HG03558 (cell line): ENCODE measurements at regions not wholly inside any gene's neighbourhood (a gene's known extent, or its start where the extent isn't known, plus 50 kb on each side); places are given as distances from the start of the nearest gene placed in this dataset.
"Not testable (repeated sequence)": the region's sequence is repeated elsewhere in the genome, so short reads cannot be mapped to it uniquely, and the experiment has no call there.

Experiments
- ATAC-seq: cut with Tn5 transposase; IDR thresholded peaks from one replicate; pipeline ENCODE4 v1.9.1; 2021; ENCODE audit warnings: moderate number of reproducible peaks; ENCODE audit not compliant: unreplicated experiment; ENCODE audit errors: extremely low read depth

GRCh38 chr10:121310151-121310711, 288.0 kb downstream of the FGFR2 start:
- ATAC-seq, result no peak

DNA sequence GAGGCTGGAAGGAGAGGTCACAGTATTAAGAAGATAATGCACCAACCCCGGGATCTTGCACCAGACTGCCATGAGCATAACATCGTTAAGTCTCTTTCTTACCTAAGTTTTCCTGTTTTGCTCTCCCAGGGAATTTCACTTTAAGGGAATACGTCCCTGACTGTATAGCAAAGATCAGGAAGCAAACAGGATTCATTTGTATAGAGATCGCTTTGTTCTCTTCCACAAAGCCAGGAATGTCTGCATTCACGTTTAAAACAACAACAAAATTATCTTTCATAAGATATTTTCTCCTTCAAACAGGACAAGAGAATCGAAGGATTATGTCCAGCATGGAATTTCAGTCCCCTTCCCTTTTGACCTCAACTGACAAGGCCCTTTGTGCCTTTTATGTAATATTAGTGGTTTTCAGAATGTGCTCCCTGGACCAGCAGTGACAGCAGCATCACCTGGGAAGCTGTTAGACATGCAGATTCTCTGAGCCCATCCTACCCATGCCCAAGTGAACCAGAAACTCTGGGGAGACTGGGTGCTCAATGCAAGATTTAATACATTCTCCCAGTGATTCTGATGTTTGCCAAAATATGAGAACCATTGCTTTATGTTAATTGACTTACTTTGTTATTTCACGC, 286.3 kb downstream of the FGFR2 start:
- ATAC-seq, result no peak

- no peak for ATAC-seq
These were observed 285.7 kb downstream of the FGFR2 start for GRCh38 chr10:121312587-121312986.

GRCh38 chr10:121313119-121313875, 284.9 kb downstream of the FGFR2 start:
- no peak for ATAC-seq

DNA sequence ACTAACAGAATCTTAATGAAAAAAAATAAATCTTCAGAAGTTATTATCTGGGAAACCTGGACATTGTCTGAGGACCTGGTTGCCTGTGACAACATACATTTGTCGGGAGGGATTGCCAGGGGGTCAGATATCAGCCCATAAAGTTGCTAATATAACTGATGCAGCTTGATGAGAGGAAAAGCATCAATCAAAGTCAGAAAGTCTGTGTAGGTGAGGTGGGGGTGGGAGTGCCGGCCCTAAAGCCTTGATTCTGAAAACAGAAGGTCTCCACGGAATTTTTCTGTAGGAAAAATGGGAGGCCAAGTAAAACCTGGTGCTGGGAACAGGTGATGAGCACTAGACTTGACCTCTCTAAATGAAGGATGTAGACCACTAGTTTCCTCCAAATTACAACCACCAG, 281.8 kb downstream of the FGFR2 start:
- no peak for ATAC-seq

- ATAC-seq, result no peak
These were observed 280.9 kb downstream of the FGFR2 start for GRCh38 chr10:121317374-121317773.

- no peak for ATAC-seq
These were observed 276.2 kb downstream of the FGFR2 start for GRCh38 chr10:121322046-121322445.

DNA sequence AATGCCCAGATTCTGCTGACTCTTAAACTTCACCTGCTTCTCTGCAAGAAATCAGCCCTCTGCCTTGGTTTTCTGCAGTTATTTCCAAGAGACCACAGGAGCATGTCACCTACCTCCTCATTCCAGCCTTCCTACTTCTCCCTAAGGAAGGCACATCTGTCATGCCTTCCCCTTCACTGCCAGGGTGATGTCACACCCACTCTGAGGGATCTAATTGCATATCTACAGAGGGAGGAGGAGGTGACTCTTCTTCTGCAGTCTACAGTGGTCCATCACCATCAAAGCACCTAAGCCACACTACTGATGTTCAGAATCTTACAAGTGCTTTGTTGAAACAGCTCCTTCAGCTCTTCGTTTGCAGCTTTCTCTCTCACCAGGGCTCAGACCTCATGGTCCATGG, 275.5 kb downstream of the FGFR2 start:
- ATAC-seq, result no peak

- ATAC-seq, result no peak
These were observed 274.8 kb downstream of the FGFR2 start for GRCh38 chr10:121323443-121323842.

DNA sequence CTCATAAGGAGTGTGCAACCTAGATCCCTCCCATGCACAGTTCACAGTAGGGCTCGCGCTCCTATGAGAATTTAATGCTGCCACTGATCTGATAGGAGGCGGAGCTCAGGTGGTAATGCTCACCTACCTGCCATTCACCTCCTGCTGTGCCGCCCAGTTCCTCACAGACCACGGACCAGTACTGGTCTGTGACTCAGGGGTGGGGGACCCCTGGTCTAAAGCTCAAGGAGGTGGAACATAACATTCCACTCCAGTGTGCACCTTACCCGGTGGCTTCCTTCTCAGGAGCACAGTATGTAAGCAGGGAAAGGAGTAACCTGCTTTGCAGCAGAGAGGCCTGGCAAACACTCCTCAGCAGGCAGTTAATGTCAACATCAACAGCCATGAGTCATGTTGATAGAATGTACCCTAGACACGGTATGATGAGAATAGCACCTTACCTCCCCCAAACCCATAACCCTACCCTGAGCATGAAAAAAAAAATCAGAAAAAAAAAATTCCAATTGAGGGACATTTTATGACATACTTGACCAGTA, 273.5 kb downstream of the FGFR2 start:
- no peak for ATAC-seq

DNA sequence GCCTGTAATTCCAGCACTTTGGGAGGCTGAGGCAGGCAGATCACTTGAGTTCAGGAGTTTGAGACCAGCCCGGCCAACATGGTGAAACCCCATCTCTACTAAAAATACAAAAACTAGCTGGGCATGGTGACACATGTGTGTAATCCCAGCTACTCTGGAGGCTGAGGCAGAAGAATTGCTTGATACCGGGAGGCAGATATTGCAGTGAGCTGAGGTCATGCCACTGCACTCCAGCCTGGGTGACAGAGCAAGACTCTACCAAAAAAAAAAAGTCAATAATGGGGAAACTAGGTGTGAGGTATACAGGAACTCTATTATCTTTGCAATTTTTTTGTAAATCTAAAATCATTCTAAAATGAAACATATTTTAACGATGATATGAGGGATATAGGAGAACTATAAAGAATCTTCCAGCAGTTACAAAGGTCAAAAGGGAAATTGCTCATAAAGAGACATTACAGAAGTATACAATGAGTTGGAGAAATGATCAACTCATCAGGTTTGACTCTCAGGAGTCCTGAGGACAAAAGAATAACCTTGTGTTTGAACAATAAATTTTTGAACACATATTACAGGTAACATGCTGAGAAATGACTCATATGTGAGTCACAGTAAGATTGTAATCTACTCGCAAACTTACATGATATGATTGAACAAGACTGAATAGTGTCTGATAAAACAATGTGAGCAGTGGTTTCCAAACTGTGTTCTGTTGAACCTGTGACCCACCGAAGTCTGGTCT, 272.6 kb downstream of the FGFR2 start:
- ATAC-seq, result no peak

- ATAC-seq, result no peak
These were observed 271.3 kb downstream of the FGFR2 start for GRCh38 chr10:121326905-121327304.

GRCh38 chr10:121327727-121328126, 270.5 kb downstream of the FGFR2 start:
- ATAC-seq, result no peak

DNA sequence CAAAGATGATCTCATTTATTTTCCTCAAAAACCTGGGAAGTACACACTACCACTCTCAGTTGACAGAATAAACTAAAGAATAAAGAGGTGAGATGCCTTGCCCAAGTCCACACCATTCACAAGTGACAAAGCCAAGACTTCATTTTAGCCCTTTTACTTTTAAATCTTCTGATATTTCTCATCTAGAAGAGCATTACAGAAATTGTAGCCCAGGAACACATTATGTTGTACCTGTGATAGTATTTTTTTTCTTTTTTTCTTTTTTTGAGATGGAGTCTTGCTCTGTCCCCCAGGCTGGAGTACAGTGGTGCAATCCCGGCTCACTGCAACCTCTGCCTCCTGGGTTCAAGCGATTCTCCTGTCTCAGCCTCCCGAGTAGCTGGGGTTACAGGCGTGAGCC, 268.6 kb downstream of the FGFR2 start:
- ATAC-seq, result not testable (repeated sequence)

DNA sequence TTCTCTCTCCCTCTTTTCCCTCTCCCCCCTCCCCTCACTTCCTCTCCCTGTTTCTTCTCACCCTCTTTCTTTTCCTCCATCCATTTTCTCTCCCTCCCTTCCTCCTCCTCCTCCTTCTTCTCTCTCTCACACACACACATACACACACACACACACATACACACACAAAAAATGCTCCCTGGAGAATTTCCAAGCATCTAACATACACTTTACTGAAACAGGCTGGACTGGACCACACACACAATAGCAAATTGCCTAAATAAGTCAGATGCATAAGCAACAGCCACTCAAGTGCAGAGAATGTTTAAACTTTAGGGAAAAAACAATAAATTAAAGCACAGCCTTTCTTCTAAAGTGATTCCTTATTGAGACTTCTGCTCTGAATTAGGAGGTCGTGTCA, 267.7 kb downstream of the FGFR2 start:
- no peak for ATAC-seq

DNA sequence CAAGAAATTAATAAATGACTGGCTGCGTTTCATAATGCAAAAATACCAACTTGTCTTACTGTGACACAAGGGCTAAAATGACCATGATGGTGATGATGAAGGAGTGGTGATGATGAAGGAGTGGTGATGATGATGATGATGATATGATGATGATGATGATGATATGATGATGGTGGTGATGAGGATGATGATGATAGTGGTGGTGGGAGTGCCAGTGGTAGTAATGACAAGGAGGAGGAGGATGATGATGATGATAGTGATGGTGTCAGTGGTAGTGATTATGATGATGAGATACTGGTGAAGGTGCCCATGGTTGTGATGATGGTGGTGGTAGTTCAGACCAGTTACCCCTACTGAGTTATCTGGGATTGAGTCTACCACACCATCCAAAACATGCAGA, 265.9 kb downstream of the FGFR2 start:
- no peak for ATAC-seq

- no peak for ATAC-seq
These were observed 265.1 kb downstream of the FGFR2 start for GRCh38 chr10:121332829-121333765.

DNA sequence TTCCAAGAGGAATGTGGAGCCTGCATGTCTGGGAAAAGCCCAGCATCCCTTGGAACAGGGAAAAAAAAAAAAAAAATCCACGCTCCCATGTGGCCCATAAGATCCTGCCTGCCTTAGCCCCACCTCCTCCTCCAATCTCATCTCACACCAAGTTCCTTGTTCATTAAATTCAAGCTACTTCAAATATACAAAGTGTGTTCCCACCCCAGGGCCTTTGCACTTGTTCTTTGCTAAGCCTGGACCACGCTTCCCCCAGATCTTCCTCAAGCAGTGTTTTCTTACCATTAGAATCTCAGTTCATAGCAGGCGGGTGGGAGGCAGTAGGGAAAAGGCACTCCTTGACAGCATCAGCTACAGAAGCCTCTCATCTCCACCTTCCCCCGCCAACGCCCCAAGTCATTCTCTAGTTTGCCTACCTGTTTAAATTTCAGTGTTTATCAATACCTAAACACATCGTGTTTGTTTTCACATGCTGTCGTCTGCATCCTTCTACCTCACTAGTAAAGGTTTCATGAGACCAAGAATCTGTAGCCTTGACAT, 262.8 kb downstream of the FGFR2 start:
- no peak for ATAC-seq

DNA sequence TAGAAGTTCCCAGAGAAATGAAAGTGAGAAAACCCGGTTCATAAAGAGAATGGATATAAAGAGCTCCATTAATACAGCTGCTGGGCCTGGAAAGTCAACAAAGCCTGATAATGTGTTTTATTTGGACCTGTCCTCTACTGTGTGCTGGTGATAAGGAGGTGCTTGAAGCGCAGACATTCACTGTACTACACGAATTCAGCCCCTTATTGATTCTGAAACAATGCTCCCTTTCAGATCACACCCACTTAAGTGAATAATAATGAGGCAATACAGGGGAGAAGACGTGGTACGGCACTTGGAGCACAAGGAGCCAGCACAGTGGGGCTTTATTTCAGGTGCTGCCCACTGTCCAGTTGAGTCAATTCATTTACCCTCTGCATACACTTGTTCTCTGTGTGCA, 260.8 kb downstream of the FGFR2 start:
- no peak for ATAC-seq
